NOMO-1 treated with DMSO at 0.1 percent for 48 hours (cell line): ENCODE measurements at regions not wholly inside any gene's neighbourhood (a gene's known extent, or its start where the extent isn't known, plus 50 kb on each side); places are given as distances from the start of the nearest gene placed in this dataset.
"Not testable (repeated sequence)": the region's sequence is repeated elsewhere in the genome, so short reads cannot be mapped to it uniquely, and the experiment has no call there.

Experiments
- DNase-seq: peaks from one replicate; lab custom pipeline; 2025; ENCODE audit not compliant: unreplicated experiment; lab: John Stamatoyannopoulos, UW

DNA sequence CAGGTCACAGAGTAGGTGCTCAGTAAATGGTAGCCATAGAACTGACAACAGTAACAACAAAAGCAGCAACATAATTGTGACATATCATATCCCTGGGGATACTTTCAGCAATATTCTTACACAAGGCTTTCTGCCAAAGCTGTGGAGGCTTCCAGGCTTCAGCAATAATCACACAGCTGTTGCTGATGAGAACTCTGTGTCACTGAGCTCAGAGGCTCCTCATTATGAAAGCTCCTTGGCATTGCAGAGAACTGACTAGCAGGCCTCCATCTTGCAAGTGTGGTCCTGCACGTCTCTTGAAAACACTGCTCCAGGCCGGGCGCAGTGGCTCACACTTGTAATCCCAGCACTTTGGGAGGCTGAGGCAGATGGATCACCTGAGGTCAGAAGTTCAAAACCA, 97.3 kb upstream of the BTG1 start:
- DNase-seq = no peak

GRCh38 chr12:92237762-92238523, 92.3 kb upstream of the BTG1 start:
- no peak for DNase-seq

DNA sequence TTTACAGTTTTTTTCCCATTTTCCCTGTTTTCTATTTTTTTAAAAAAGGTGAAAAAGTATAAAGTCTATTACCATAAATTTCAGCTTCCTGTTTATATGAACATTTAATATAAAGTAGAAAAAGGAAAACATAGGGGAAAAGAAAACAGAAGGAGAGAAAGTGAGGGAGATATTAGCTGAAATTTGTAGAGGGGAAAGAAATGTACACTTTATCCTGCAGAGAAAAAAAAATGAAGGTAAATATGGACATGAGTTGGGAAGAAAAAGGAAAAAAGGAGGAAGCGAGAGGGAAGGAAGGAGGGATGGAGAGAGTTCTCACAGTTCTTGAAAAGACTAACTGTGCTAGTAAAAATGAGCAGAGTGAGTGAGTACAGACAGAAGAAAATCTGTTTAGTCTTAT, 91.6 kb upstream of the BTG1 start:
- DNase-seq = no peak

DNA sequence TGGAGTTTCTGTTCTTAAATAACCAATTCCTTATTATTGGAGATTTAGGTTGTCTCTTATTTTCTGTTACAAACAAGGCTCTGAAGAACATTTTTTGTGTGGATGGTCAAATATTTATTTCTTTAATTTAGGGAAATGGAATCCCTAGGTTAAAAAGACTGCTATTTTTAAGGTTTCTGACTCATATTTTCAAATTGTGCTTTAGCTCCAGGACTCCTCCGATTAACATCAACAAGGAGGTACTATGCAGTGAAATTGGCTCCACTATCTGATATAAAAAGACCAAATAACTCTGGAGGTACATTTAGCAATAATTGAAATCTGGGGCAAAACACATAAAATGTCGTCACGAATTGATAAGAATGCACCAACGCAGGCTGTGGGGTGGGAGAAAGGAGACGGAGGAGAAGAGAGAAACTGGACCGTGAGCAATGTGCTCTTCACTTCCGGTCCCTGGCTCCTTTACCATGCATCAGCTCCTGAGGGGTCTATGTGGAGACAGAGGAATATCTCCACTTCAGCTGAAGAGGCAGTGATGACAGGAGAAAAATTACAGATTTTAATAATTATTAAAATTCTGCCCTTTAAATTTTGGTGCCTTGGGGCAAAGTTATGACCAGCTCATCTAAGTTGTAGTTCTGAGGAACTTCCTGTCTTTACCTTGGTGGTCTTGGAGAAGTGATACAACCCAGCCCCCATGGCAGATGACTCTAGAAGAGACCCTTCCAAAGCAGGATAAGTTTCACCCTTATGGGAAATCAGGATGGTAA, 90.2 kb upstream of the BTG1 start:
- no peak for DNase-seq

DNA sequence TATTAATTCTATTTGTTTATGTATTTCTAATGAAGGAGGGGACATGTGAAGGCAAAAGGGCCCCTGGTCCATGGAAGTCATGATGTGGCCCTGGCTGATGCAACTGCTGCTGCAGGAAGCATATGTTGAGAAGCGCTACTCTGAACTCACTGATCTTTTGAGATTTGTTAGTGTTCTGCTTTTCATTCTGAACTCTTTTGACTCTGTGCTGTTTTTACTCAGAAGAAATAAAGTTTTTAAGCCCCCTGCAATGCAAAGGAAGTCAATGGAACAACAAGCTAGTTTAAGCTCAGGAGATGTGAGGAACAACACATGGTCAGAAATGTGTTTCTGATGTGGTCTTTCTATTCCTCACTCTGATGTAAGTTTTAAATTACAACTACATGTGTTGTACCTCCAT, 88.9 kb upstream of the BTG1 start:
- DNase-seq = peak; percentile 57

- DNase-seq = peak; percentile 67
Observed at GRCh38 chr12:92233346-92234015, 87.8 kb upstream of the BTG1 start.

DNA sequence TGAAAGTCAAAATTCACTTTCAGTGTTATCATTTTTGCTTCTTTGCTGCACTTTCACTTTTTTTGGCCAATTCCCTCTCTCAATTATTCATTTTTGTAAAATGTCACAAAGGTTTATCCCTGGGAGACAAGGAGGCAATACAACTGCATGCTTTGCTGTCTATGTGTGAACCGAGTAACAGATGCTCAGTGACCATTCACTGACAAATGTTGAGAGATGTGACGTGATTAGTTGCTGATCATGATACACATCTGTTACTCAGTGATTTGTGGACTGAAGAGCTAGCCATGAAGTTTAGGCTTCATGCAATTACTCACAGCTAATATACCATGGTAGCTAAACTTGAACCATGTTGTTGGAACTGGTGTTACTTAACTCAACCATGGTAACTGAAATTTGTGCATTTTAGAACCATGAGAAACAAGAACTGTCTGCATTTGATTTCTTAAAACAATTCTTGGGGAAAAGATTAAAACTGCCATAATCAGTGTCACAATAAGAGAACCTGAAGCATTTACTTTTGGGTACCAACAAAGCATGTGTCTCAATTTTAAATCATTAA, 86.8 kb upstream of the BTG1 start:
- DNase-seq = not testable (repeated sequence)

DNA sequence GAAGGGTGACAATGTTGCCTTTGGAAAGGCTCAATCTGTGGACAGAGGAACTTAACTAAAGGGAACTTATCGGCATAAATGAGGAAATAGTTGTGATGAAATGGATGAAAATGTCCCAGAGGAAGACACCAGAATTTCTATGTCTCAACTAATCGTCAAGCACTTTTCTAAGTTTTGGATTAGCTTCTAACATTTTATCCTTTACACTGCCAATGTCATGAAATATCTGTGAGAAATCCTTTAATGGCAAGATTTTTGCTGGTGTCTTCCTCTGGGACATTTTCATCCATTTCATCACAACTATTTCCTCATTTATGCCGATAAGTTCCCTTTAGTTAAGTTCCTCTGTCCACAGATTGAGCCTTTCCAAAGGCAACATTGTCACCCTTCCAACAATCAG, 86.3 kb upstream of the BTG1 start:
- peak; percentile 9 for DNase-seq

DNA sequence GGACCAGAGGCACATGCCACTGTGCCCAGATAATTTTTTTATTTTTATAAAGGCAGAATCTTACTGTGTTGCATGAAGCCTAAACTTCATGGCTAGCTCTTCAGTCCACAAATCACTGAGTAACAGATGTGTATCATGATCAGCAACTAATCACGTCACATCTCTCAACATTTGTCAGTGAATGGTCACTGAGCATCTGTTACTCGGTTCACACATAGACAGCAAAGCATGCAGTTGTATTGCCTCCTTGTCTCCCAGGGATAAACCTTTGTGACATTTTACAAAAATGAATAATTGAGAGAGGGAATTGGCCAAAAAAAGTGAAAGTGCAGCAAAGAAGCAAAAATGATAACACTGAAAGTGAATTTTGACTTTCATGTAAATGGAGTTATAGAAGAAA, 85.9 kb upstream of the BTG1 start:
- not testable (repeated sequence) for DNase-seq

DNA sequence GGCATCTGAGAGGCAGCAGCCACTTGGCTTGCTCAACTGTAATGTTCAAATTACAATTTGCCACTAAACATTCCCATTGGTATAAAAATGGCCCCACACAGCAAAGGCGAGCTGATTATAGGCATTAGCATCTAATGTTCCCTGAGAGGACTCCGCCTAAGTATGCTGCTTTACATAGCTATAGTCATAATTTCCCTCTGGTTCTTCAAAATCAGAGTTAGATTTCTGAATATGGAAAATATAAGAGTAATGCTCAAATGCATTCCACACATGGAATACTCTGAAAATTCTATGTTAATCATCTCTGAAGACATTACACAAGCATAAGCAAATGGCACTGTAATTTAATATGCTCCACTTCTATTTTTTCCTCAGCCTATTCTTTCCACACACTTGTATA, 83.7 kb upstream of the BTG1 start:
- DNase-seq = no peak

DNA sequence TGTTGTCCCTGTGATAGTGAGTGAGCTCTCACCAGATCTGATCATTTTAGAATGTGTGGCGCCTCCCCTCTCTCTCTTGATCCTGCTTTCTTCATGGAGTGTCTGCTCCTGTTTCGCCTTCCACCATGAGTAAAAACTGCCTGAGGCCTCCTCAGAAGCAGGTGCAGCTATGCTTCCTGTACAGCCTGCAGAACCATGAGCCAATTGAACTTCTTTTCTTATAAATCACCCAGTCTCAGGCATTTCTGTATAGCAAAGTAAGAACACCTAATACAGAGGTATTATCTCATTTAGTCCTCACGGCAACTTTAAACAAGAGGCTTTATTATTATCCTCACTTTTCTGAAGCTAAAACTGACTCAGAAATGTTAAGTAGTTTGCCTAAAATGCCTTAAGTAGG, 81.3 kb upstream of the BTG1 start:
- no peak for DNase-seq

DNA sequence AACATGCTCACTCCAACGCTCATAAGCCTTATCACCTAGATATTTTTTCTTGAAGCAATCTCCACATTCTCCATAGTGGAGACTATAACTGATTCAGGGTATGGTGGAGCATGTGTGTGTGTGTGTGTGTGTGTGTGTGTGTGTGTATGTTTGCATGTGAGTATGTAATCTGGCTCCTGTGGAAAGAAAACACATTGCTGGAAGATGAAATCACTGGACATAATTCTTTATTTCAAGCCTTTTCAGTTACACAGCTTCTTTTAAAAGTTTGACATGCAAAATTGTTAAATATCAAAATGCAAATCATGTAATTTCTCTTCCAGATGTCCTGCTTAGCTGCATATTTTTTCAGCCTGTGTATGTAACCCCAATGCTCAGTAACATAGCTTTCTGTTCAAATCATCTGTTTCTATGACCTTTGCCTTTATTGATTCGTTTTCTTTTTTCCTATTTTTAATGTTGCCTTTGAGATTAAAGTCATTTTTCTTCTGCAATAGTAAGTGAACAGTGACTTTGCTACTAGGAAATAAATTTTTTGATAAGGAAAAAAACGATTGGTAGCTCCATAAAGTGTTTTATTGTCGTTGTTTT, 80.5 kb upstream of the BTG1 start:
- DNase-seq = no peak

DNA sequence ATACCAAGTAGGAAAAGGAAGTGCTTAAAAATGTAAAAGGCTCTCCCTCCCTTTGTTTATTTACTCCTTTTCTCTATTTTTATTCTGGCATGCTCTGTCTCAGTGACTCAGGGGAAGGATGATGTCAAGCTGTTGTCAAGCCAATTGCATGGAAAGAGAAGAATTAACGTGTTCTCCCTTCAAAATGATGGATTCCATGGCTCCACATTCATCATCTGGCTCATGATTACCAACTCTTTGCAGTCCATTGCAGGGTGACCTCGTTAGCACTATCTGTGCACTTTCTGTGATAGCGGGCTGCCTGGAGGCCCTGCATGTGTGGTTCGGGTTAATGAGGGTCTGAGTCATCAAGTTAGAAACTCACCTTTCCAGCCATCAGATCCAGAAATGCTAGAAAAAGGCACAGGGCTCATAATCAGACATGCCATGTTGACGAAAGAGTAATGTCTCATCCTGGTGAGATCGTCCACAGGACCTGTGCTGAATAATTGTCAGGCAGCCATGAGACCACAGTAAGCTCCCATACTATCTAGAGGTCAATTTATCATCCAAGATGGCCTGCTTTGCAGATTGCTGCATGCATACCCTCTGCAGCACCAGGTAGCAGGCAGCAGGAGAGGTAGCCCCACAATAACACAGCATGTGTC, 79.2 kb upstream of the BTG1 start:
- DNase-seq = no peak

DNA sequence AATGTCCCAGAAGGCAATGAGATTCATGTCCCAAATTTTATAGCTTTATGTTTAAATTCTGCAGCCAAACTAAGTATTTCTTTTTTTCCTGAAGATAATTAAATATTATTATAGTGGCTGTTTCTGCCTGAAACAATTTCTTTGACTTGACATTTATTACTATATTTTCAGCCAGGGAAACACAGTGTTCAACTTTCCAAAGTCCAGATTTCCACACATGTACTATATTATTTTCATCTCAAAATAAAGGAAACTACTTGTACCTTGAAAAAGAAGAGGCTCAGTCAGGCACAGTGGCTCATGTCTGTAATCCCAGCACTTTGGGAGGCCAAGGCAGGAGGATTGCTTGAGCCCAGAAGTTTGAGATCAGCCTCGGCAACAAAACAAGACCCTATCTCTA, 77.8 kb upstream of the BTG1 start:
- DNase-seq = no peak

- DNase-seq = no peak
Observed at GRCh38 chr12:92221656-92222315, 76.1 kb upstream of the BTG1 start.

DNA sequence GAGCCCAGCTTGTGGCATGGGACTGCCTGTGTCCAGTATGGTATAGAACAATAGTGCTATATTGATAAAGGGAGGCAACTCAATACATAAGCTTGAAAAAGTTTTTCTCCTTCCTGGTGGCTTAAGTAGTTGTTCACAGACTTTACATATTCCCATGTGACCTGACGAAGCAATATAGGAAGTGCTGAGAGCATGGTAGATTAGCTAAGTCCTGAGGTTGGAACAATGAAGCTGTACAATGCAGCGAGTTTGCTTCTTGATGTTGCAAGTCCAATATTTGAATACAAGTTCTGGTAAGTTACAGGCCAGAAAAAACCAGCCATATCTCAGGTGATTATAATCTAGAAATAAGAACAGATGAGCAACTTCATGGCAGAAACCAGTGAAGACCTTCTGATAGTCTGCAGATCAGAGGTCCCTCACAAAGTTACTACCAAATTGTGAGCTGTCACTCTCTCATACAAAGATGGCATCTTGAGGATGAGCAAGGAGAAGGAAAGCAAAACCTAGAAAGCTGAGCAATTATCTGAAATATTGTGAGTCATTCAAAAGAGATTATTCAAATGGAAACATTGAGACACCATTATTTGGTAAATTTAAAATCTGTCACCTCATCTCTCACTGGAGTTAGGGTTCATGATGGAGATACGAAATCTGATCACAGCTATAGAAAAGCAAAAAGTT, 72.9 kb upstream of the BTG1 start:
- DNase-seq = peak; percentile 46

DNA sequence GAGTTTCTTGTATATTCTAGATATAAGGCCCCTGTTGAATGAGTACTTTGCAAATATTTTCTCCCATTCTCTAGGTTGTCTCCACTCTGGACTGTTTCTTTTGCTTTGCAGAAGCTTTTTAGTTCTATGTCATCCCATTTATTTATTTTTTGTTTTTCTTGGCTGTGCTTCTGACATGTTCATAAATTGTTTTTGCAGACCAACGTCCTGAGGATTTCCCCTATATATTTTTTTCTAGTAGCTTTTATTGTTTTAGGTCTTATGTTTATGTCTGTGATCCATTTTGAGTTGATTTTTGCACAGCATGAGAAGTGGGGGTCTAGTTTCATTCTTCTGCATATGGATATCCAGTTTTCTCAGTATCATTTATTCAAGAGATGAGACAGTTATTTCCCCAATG, 70.4 kb upstream of the BTG1 start:
- DNase-seq = no peak

DNA sequence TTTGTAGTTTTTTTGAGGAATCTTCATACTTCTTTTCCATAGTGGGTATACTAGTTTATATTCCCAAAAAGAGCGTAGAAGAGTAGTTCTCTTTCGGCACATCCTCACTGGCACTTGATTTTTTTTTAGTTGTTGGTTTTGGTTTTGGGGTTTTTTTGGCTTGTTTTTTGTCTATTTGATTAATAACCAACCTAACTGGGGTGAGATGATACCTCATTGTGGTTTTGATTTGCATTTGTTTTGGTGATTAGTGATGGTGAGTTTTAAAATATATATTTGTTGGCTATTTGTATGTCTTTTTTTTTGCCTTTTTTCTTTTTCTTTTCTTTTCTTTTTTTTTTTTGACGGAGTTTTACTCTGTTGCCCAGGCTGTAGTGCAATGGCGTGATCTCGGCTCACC, 69.7 kb upstream of the BTG1 start:
- DNase-seq = no peak

GRCh38 chr12:92213166-92213565, 67.5 kb upstream of the BTG1 start:
- DNase-seq = no peak

DNA sequence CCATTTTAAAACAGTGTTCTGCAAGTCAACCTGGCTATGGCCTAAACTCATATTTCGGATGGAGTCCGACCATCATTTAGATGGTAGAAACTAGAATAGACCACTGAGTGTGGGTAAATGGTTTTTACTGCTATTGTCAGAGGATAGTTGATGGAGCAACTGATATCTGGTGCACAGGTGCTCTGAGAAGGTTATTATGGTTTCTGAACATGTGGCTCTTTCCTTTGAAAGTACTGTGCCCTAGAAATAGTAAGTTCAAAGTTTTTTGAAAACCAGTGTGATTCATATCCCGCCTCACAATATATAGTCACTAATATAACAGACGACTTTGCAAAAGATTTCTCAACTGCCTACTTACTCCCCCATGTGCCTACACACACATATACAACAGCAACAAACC, 64.4 kb upstream of the BTG1 start:
- peak; percentile 15 for DNase-seq
